Transverse colon (tissue), 4 donors: ENCODE measurements at regions not wholly inside any gene's neighbourhood (a gene's known extent, or its start where the extent isn't known, plus 50 kb on each side); places are given as distances from the start of the nearest gene placed in this dataset.

Experiments
- DNase-seq: peaks from one replicate; pipeline ENCODE4 v3.0.0-alpha.2; 2019
- H3K27ac ChIP-seq, 4 donors: fragments of 200-600 bp; sonication (generic); 2 replicates each; pipeline ENCODE4 v1.5.1; 2016 to 2018; ENCODE audit warnings: inconsistent platforms in 4 of 4
- H3K27me3 ChIP-seq: fragments of 200-600 bp; sonication (generic); 2 replicates; pipeline ENCODE4 v1.5.1; 2017; ENCODE audit warnings: inconsistent platforms
- H3K36me3 ChIP-seq, 4 donors: fragments of 200-600 bp; sonication (generic); 2 replicates each; pipeline ENCODE4 v1.5.1; 2017 to 2019; ENCODE audit warnings: inconsistent platforms in 4 of 4
- H3K4me1 ChIP-seq, 4 donors: fragments of 200-600 bp; sonication (generic); 2 replicates each; pipeline ENCODE4 v1.5.1; 2017 to 2020; ENCODE audit warnings: inconsistent platforms in 4 of 4
- H3K4me3 ChIP-seq, 4 donors: fragments of 200-600 bp; sonication (generic); 1 replicate in 1 of 4; 2 replicates in 3 of 4; pipeline versions ENCODE4 v1.5.1 to v1.6.1; 2017 to 2019; ENCODE audit warnings: inconsistent platforms in 4 of 4
- H3K9me3 ChIP-seq, 2 donors: fragments of 200-600 bp; sonication (generic); 2 replicates each; pipeline ENCODE4 v1.5.1; 2017 to 2019; ENCODE audit warnings: inconsistent platforms in 2 of 2
- CTCF ChIP-seq, 5 experiments: fragments of 200-600 bp in 3 of 5; fragments of 450-650 bp in 2 of 5; sonication (generic) in 3 of 5; IDR thresholded peaks; 1 replicate in 2 of 5; 2 replicates in 3 of 5; pipeline ENCODE4 v1.5.1; 2016 to 2017; ENCODE audit warnings: antibody characterized with exemption in 5 of 5, inconsistent platforms in 3 of 5, mild to moderate bottlenecking in 2 of 5, moderate library complexity in 1 of 5
- EP300 ChIP-seq: sonication (generic); formaldehyde crosslinking; IDR thresholded peaks from one replicate; pipeline ENCODE4 v1.6.1; 2017; ENCODE audit warnings: antibody characterized with exemption, low read depth
- POLR2A ChIP-seq: fragments of 450-650 bp; IDR thresholded peaks from one replicate; pipeline ENCODE4 v1.6.1; 2016; ENCODE audit warnings: antibody characterized with exemption, mild to moderate bottlenecking, moderate library complexity
- POLR2AphosphoS5 ChIP-seq, 3 donors: sonication (generic); formaldehyde crosslinking; IDR thresholded peaks; one replicate each; pipeline ENCODE4 v1.6.1; 2016; ENCODE audit warnings: antibody characterized with exemption in 3 of 3
- WGBS, 2 donors: methylation state at CpG; one replicate each; pipeline ENCODE4 v1.1.5; 2018; ENCODE audit warnings: low coverage in 1 of 2; 5-methylcytosine and 5-hydroxymethylcytosine counted together
- in situ Hi-C, 4 donors: fragments of 200-750 bp; cut with MboI; loops; one replicate each; pipeline versions ENCODE4 v1.15.0 to v1.15.1; 2017; ENCODE audit warnings: low sequenced_read_pairs in 3 of 4, low pct_ligation_motif_present in 1 of 4, low pct_unique_long_range_greater_than_20kb in 1 of 4
- intact Hi-C: fragments of 100-400 bp; cut with DNase I; formaldehyde crosslinking; loops from one replicate; pipeline ENCODE4 v1.15.1; 2023; ENCODE audit warnings: low total_unique reads

- H3K27me3 ChIP-seq: no peaks in the 10 kb centered on the region
- TF ChIP-seq EP300 (peak; percentile 75), POLR2A (no peak)
- H3K9me3 ChIP-seq: no peaks in the 10 kb centered on the region
- peak; percentile 73 for DNase-seq
- H3K27ac ChIP-seq: peak overlapping the region; percentile 0 to 77 (median 56)
- in situ Hi-C loops: no loop called here
- H3K4me1 ChIP-seq: peaks cover 0 to 16% (median 4%) of the 10 kb centered on the region in 4 donors
- intact Hi-C loops: no loop called here
- no peaks in the 10 kb centered on the region for H3K36me3 ChIP-seq
- WGBS, 2 donors: 35% methylated on average over 2 of the region's 2 CpGs; no CpG with 5 or more reads in 1 of the 2 donors
- no peak overlapping the region for H3K4me3 ChIP-seq
Observed at GRCh38 chr20:55103188-55103587, 627.8 kb downstream of the DOK5 start.

GRCh38 chr20:55099251-55099650 lies 623.9 kb downstream of the DOK5 start:
- WGBS, 2 donors: 81 to 88% methylated on average over 2 of the region's 2 CpGs
- intact Hi-C loops: no loop called here
- Histone ChIP-seq H3K4me1 (peaks cover 0 to 16% (median 4%) of the 10 kb centered on the region in 4 donors), H3K27ac (no peak overlapping the region), H3K9me3 (no peaks in the 10 kb centered on the region), H3K4me3 (no peak overlapping the region), H3K27me3 (no peaks in the 10 kb centered on the region), H3K36me3 (no peaks in the 10 kb centered on the region)
- no peak for TF ChIP-seq POLR2AphosphoS5 (IDR thresholded peaks at IDR 0.05)
- TF ChIP-seq CTCF (IDR thresholded peaks at IDR 0.05): no peak
- TF ChIP-seq EP300: no peak
- DNase-seq: no peak
- in situ Hi-C loops: no loop called here

- Histone ChIP-seq H3K9me3 (no peaks in the 10 kb centered on the region), H3K27ac (no peak overlapping the region), H3K27me3 (no peaks in the 10 kb centered on the region), H3K4me1 (peaks cover 0 to 6% (median 0%) of the 10 kb centered on the region in 4 donors), H3K4me3 (no peak overlapping the region), H3K36me3 (no peaks in the 10 kb centered on the region)
- in situ Hi-C loops (no loop called here), intact Hi-C loops (no loop called here)
- DNase-seq: no peak
- no peak for TF ChIP-seq CTCF (IDR thresholded peaks at IDR 0.05)
- no peak for TF ChIP-seq EP300
- TF ChIP-seq POLR2A: no peak
- no peak for TF ChIP-seq POLR2AphosphoS5 (IDR thresholded peaks at IDR 0.05)
Observed at GRCh38 chr20:55097621-55098020, 622.2 kb downstream of the DOK5 start.

- Histone ChIP-seq H3K27ac (no peak overlapping the region), H3K27me3 (no peaks in the 10 kb centered on the region), H3K36me3 (no peaks in the 10 kb centered on the region), H3K9me3 (no peaks in the 10 kb centered on the region), H3K4me1 (peaks cover 0 to under 1% (median 0%) of the 10 kb centered on the region in 4 donors), H3K4me3 (no peak overlapping the region)
- intact Hi-C loops: no loop called here
- DNase-seq: no peak
- TF ChIP-seq POLR2AphosphoS5 (IDR thresholded peaks at IDR 0.05) (no peak), POLR2A (no peak), CTCF (IDR thresholded peaks at IDR 0.05) (no peak), EP300 (no peak)
- in situ Hi-C loops: no loop called here
- 43 to 44% methylated on average over 1 to 4 of the region's 4 CpGs for WGBS, 2 donors
Observed at GRCh38 chr20:55095745-55096400, 620.5 kb downstream of the DOK5 start.

- Histone ChIP-seq H3K4me1 (no peaks in the 10 kb centered on the region), H3K9me3 (no peaks in the 10 kb centered on the region), H3K36me3 (no peaks in the 10 kb centered on the region), H3K4me3 (no peak overlapping the region), H3K27ac (no peak overlapping the region), H3K27me3 (no peaks in the 10 kb centered on the region)
- 83 to 100% methylated on average over 2 to 12 of the region's 12 CpGs for WGBS, 2 donors
- DNase-seq: no peak
- intact Hi-C loops (no loop called here), in situ Hi-C loops (no loop called here)
- TF ChIP-seq EP300 (no peak), POLR2A (no peak), CTCF (IDR thresholded peaks at IDR 0.05) (no peak), POLR2AphosphoS5 (IDR thresholded peaks at IDR 0.05) (no peak)
Observed at GRCh38 chr20:55094353-55094861, 619.0 kb downstream of the DOK5 start.
